RPMI7951 (cell line): ENCODE measurements at regions not wholly inside any gene's neighbourhood (a gene's known extent, or its start where the extent isn't known, plus 50 kb on each side); places are given as distances from the start of the nearest gene placed in this dataset.

Experiments
- DNase-seq: peaks from one replicate; pipeline ENCODE4 v3.0.0-alpha.2; 2012; ENCODE audit warnings: low read depth

GRCh38 chr4:137310593-137311490 is 221.5 kb downstream of the PCDH18 start:
- DNase-seq = peak; percentile 71

- peak; percentile 23 for DNase-seq
Measured at GRCh38 chr4:137310166-137310565, 222.1 kb downstream of the PCDH18 start.

GRCh38 chr4:137309424-137309823 is 222.9 kb downstream of the PCDH18 start:
- DNase-seq = no peak

GRCh38 chr4:137307806-137308205 is 224.5 kb downstream of the PCDH18 start:
- DNase-seq = peak; percentile 51

GRCh38 chr4:137300776-137301175 is 231.5 kb downstream of the PCDH18 start:
- DNase-seq = no peak

GRCh38 chr4:137299281-137299680 is 233.0 kb downstream of the PCDH18 start:
- DNase-seq = no peak

GRCh38 chr4:137293281-137293680 is 239.0 kb downstream of the PCDH18 start:
- DNase-seq = no peak

GRCh38 chr4:137283737-137284136 is 248.6 kb downstream of the PCDH18 start:
- DNase-seq = peak; percentile 6

- DNase-seq = no peak
Measured at GRCh38 chr4:137278431-137278830, 253.9 kb downstream of the PCDH18 start.

GRCh38 chr4:137274404-137274803 is 257.9 kb downstream of the PCDH18 start:
- DNase-seq = peak; percentile 45

- DNase-seq = peak; percentile 50
Measured at GRCh38 chr4:137267024-137267423, 265.3 kb downstream of the PCDH18 start.

GRCh38 chr4:137266511-137266910 is 265.8 kb downstream of the PCDH18 start:
- peak; percentile 16 for DNase-seq

GRCh38 chr4:137263206-137263605 is 269.1 kb downstream of the PCDH18 start:
- no peak for DNase-seq

- DNase-seq = peak; percentile 34
Measured at GRCh38 chr4:137253949-137254348, 278.3 kb downstream of the PCDH18 start.

GRCh38 chr4:137249112-137249511 is 283.2 kb downstream of the PCDH18 start:
- DNase-seq = no peak

GRCh38 chr4:137238456-137239162 is 293.7 kb downstream of the PCDH18 start:
- DNase-seq = no peak

- no peak for DNase-seq
Measured at GRCh38 chr4:137226900-137227299, 305.4 kb downstream of the PCDH18 start.

- DNase-seq = no peak
Measured at GRCh38 chr4:137226221-137226620, 306.1 kb downstream of the PCDH18 start.

GRCh38 chr4:137213372-137214173 is 318.7 kb downstream of the PCDH18 start:
- DNase-seq = peak; percentile 28

- no peak for DNase-seq
Measured at GRCh38 chr4:137212601-137213000, 319.7 kb downstream of the PCDH18 start.

- DNase-seq = no peak
Measured at GRCh38 chr4:137209240-137209639, 323.1 kb downstream of the PCDH18 start.

GRCh38 chr4:137206781-137207180 is 325.5 kb downstream of the PCDH18 start:
- no peak for DNase-seq
